NOMO-1 (cell line): ENCODE measurements at regions not wholly inside any gene's neighbourhood (a gene's known extent, or its start where the extent isn't known, plus 50 kb on each side); places are given as distances from the start of the nearest gene placed in this dataset.
"Not testable (repeated sequence)": the region's sequence is repeated elsewhere in the genome, so short reads cannot be mapped to it uniquely, and the experiment has no call there.

Source experiments
- DNase-seq, 2 experiments: peaks; one replicate each; lab custom pipeline; 2025; ENCODE audit not compliant: unreplicated experiment in 2 of 2; lab: John Stamatoyannopoulos, UW

GRCh38 chr4:31148990-31149389, 428.8 kb downstream of the PCDH7 start:
- DNase-seq, result no peak

DNA sequence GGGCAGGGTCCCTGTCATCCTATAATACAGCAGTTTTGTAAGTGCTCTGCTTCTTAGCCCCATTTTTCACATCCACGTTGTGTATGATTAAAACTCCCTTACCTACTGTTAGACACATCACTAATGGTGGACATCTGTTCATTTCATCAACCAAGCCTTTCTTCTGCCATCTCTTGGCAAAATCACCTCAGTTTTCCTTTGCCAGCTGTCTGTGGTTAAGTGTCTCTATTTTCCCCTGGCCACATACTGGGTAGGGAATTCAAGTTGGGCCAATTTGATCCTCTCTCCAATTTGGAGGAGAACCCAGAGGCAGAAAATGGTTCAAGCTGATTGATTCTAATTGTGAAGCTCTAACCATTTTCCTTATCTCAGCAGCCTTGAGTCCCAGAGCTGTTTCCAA, 436.1 kb downstream of the PCDH7 start:
- no peak for DNase-seq

- no peak for DNase-seq
Observed at GRCh38 chr4:31160146-31160545, 440.0 kb downstream of the PCDH7 start.

- no peak for DNase-seq
Observed at GRCh38 chr4:31169846-31170245, 449.7 kb downstream of the PCDH7 start.

DNA sequence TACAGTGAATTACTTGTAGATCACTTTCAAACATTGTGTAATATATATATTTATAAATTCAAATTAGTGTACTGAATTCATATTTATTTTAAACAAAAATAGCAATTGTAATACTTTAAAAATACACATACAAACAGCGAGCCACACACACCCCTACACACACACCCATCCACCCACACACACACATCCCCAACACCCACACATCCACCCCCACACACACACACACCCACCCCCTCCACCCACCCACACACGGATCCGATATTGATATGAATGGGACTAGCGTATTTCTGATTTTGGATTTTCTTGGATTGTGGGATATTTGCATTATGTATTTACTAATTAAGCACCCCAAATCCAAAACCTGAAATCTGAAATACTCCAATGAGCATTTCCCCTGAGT, 451.2 kb downstream of the PCDH7 start:
- no peak for DNase-seq

DNA sequence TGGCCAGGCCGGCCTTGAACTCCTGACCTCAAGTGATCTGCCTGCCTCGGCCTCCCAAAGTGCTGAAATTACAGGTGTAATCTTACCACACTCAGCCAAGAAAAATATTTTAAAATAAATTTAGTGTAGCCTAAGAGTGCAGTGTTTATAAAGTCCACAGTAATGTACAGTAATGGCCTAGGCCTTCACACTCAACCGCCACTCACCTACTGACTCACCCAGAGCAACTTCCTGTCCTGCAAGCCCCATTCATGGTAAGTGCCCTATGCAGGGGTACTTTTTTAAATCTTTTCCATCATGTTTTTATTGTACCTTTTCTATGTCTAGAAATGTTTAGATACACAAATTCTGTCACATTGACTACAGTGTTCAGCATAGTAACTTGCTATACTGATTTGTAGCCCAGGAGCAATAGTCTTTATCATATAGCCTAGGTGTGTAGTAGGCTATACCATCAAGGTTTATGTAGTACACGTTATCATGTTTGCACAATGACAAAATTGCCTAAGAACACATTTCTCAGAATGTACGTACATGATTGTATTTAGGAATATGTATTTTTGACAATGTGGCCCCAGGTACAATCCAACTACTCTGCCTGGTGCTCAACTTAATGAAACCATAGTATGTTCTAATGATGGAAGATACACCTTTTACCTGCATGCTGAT, 455.2 kb downstream of the PCDH7 start:
- no peak for DNase-seq

DNA sequence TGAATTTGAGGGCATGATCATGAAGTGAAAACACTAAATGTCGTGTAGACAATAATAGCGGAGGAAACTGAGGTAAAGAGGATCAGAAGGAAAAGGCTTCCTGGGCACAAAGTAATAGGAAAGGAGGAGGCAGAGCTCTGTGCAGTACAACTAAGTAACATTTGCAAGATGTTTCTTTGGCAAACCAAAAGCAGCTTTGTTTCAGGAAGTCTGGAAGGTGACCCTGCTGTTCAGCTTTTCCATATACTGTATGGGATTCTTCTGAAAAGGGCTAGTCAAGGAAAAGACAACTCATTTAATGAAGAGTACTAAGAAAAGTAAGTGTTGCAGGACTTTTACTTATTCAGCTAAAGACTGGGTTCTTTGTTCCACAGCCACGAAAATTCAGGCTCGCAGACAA, 463.1 kb downstream of the PCDH7 start:
- no peak for DNase-seq

- no peak for DNase-seq
Observed at GRCh38 chr4:31185014-31185585, 464.9 kb downstream of the PCDH7 start.

DNA sequence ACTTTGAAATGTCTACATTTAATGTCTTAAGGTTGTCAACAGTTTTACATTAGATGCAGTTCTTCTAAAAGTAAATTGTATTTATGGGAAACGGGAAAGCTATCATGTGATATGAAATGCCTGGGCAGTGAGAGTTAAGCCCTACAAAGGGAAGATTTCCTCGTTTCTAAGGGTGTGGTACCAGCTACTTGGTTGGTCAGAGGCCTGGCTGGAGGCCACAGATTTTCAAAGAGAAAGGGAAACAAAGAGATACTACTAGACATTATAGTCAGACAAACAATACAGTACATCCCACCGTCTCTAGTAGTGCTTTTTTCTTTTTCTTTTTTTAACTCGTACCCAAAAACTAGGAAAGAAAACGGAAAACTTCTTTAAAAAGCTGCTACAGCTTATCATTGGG, 467.8 kb downstream of the PCDH7 start:
- no peak for DNase-seq

DNA sequence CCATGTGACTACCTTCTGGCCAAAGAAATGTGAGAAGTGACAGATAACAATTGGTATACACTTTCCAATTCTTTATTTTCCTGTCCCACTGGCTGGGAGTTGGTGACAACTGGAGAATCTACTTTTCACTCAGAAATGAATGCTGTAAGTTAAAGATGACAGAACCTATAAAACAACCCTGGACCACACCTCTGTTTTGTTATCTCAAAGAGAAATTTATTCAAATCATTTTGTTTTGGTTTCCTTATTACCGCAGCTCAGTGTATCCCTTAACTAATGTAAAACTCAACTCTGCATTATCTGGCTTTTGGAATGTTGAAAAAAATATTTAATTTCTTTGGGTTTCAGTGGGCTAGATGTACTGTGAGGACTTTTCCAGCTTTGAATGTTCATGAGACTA, 469.8 kb downstream of the PCDH7 start:
- no peak for DNase-seq

- no peak for DNase-seq
Observed at GRCh38 chr4:31190671-31191070, 470.5 kb downstream of the PCDH7 start.

DNA sequence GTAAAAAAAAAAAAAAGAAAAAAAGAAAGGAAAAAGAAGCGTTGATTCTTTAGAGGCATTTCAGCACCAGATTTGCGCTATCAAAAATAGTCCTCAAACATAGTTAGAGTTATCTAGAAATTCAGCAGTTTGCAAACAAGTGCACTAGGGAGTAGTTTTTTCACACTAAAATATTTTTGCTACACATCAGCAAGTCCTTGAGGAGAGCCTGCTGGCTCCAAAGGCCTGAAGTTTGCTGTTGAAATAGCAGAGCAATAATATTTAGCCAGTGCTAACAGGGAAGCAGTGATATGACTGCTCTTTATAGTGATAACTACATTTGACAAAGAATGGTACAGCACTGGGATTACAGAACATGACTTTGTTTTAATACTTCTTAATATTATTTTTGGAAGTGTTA, 472.2 kb downstream of the PCDH7 start:
- no peak for DNase-seq

DNA sequence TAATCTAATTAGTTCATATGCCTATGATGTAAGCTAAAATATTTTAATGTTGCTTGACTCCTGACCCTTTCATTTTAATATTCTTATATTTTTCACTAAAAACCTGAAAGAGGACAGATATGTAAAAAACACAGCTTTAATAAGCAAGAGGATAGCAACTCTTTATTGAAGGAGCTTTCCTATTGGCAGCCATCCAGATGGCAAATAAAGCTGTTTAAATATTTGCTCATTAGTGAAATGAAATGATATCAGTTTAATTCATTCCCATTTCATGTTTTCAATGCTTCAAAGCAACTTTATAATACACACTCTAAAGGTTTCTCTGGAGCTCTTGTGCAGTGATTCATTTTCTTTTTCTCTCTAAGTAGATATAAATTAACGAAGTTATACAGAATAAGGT, 473.4 kb downstream of the PCDH7 start:
- no peak for DNase-seq

DNA sequence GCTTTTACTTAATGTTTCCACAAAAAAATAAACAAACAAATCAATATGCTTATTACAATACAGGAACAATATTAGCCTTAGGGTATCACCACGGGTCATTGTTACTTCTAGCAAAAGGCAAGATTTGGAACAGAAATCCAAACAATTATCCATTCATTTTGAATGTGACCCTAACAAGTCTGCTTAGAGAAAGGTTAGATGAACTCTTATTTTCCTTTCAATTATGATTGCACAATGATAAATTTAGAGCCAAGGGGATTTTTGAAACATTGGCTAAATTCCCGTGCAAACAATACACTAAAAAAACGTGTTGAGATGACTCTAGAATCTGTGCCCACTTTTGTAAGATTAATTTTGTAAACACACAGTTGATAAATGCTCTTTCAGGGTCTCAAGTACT, 474.7 kb downstream of the PCDH7 start:
- DNase-seq, result no peak

GRCh38 chr4:31199644-31200043, 479.5 kb downstream of the PCDH7 start:
- DNase-seq, result no peak

DNA sequence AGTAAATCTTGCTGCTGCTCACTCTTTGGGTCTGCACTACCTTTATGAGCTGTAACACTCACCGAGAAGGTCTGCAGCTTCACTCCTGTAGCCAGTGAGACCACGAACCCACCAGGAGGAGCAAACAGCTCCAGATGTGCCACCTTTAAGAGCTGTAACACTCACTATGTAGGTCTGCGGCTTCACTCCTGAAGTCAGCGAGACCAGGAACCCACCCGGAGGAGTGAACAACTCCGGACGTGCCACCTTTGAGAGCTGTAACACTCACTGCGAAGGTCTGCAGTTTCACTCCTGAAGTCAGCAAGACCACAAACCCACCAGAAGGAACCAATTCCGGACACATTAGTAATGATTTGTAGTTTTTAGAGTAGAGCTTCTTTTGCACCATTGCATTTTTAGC, 481.9 kb downstream of the PCDH7 start:
- not testable (repeated sequence) for DNase-seq

DNA sequence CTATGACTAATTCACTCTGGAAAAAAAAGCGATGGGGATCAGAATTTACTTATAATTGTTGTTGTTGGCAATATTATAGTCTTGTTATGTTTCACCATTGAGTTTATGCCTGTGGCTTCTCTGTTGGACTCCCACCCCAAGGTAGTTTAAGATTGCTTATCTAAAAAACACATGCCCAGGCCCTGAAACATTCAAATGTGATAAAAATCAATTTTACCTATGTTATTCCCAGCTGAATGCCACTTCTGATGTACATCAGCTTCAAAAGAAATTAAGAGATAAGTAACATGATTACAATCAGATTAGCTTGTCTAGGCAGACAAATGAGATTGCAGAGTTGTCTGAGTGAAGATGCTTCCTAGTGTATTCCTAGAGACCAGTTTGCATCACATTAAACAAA, 484.7 kb downstream of the PCDH7 start:
- DNase-seq, result no peak

GRCh38 chr4:31220921-31221320, 500.8 kb downstream of the PCDH7 start:
- DNase-seq, result no peak

DNA sequence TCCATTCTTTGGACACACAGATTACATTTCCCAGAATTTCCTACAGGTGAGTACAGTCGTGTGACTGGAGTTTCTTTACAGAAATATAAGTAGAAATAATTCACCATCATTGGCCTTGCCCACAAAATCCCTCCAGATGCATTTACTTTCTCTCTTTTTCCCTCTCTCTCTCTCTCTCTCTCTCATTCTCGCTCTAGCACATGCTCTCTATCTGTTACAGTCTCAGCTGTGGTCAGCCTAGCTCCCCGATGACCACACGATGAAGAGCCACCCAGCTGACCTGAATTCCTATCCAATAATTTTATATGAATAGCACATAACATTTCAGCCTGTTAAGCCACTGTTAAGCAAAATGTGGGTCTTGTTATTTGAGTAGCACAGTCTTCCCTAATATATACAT, 507.9 kb downstream of the PCDH7 start:
- DNase-seq, result no peak

GRCh38 chr4:31230594-31230993, 510.4 kb downstream of the PCDH7 start:
- DNase-seq, result no peak

GRCh38 chr4:31234494-31234893, 514.3 kb downstream of the PCDH7 start:
- DNase-seq, result no peak

DNA sequence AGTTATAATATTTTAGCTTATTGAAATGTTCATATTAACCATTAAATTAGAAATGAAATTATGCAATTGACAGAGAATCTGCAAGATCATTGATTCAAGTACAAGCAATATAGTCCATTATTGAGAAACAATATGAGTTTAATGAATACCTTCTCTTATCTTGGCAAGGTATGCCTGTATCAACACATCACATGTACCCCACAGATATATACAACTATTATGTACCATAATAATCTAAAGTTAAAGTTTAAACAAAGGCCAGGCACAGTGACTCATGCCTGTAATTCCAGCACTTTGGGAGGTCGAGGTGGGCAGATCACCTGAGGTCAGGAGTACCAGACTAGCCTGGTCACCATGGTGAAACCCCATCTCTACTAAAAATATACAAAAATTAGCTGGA, 514.7 kb downstream of the PCDH7 start:
- DNase-seq, result no peak
